HFFc6 (cell line): ENCODE measurements at regions not wholly inside any gene's neighbourhood (a gene's known extent, or its start where the extent isn't known, plus 50 kb on each side); places are given as distances from the start of the nearest gene placed in this dataset.

Source experiments
- DNase-seq: peaks from one replicate; pipeline ENCODE4 v3.0.0-alpha.2; 2018
- H3K27ac Mint-ChIP-seq: 2 replicates; pipeline ENCODE4 v1.8.0; 2020; ENCODE audit warnings: mild to moderate bottlenecking, mixed read lengths
- H3K27me3 Mint-ChIP-seq: 2 replicates; pipeline ENCODE4 v1.8.0; 2021; ENCODE audit warnings: mild to moderate bottlenecking, moderate library complexity, mixed read lengths; ENCODE audit not compliant: insufficient read depth
- H3K36me3 Mint-ChIP-seq: 2 replicates; pipeline ENCODE4 v1.8.0; 2021; ENCODE audit warnings: low read depth, mixed read lengths
- H3K4me1 Mint-ChIP-seq: 2 replicates; pipeline ENCODE4 v1.8.0; 2020; ENCODE audit warnings: low read depth, mixed read lengths
- H3K4me3 Mint-ChIP-seq: 2 replicates; pipeline ENCODE4 v1.8.0; 2020; ENCODE audit warnings: mild to moderate bottlenecking, moderate library complexity, mixed read lengths
- H3K9me3 Mint-ChIP-seq: 2 replicates; pipeline ENCODE4 v1.8.0; 2020; ENCODE audit warnings: mild to moderate bottlenecking, mixed read lengths
- CTCF ChIP-seq: fragments of 200-600 bp; sonication (generic); IDR thresholded peaks from 2 replicates; pipeline ENCODE4 v1.5.0; 2021; ENCODE audit warnings: antibody characterized with exemption, mild to moderate bottlenecking

- no peaks in the 10 kb centered on the region for H3K36me3 Mint-ChIP-seq
- DNase-seq = no peak
- no peak overlapping the region for H3K4me3 Mint-ChIP-seq
- H3K9me3 Mint-ChIP-seq = peaks cover 10% of the 10 kb centered on the region
- no peaks in the 10 kb centered on the region for H3K4me1 Mint-ChIP-seq
- no peak overlapping the region for H3K27ac Mint-ChIP-seq
- H3K27me3 Mint-ChIP-seq = no peaks in the 10 kb centered on the region; the same call in 1 of the 2 replicates
- no peak for TF ChIP-seq CTCF
These were observed 233.1 kb upstream of the FBXL7 start for GRCh38 chr5:15266841-15267240.

GRCh38 chr5:15266229-15266628 is 233.8 kb upstream of the FBXL7 start:
- Mint-ChIP-seq H3K4me3 (no peak overlapping the region), H3K9me3 (peaks cover 10% of the 10 kb centered on the region), H3K27ac (no peak overlapping the region), H3K4me1 (no peaks in the 10 kb centered on the region), H3K27me3 (no peaks in the 10 kb centered on the region; the same call in 1 of the 2 replicates), H3K36me3 (no peaks in the 10 kb centered on the region)
- no peak for TF ChIP-seq CTCF
- no peak for DNase-seq

- Mint-ChIP-seq H3K27me3 (no peaks in the 10 kb centered on the region), H3K4me3 (no peak overlapping the region), H3K4me1 (no peaks in the 10 kb centered on the region), H3K27ac (no peak overlapping the region), H3K36me3 (no peaks in the 10 kb centered on the region), H3K9me3 (peaks cover 4% of the 10 kb centered on the region)
- TF ChIP-seq CTCF = no peak
- no peak for DNase-seq
These were observed 236.0 kb upstream of the FBXL7 start for GRCh38 chr5:15263942-15264341.

- Mint-ChIP-seq H3K27ac (no peak overlapping the region), H3K9me3 (peaks cover 4% of the 10 kb centered on the region), H3K36me3 (no peaks in the 10 kb centered on the region), H3K4me3 (no peak overlapping the region), H3K4me1 (no peaks in the 10 kb centered on the region), H3K27me3 (no peaks in the 10 kb centered on the region)
- TF ChIP-seq CTCF = no peak
- DNase-seq = no peak
These were observed 236.6 kb upstream of the FBXL7 start for GRCh38 chr5:15263406-15263805.

GRCh38 chr5:15261269-15261995 is 238.5 kb upstream of the FBXL7 start:
- no peak for DNase-seq
- Mint-ChIP-seq H3K9me3 (no peaks in the 10 kb centered on the region; the same call in 1 of the 2 replicates), H3K27me3 (no peaks in the 10 kb centered on the region), H3K36me3 (no peaks in the 10 kb centered on the region), H3K4me1 (no peaks in the 10 kb centered on the region), H3K27ac (no peak overlapping the region), H3K4me3 (no peak overlapping the region)
- TF ChIP-seq CTCF = no peak
